HG03571 (cell line): ENCODE measurements at regions not wholly inside any gene's neighbourhood (a gene's known extent, or its start where the extent isn't known, plus 50 kb on each side); places are given as distances from the start of the nearest gene placed in this dataset.

Experiments
- ATAC-seq: cut with Tn5 transposase; IDR thresholded peaks from one replicate; pipeline ENCODE4 v1.9.1; 2021; ENCODE audit not compliant: unreplicated experiment

DNA sequence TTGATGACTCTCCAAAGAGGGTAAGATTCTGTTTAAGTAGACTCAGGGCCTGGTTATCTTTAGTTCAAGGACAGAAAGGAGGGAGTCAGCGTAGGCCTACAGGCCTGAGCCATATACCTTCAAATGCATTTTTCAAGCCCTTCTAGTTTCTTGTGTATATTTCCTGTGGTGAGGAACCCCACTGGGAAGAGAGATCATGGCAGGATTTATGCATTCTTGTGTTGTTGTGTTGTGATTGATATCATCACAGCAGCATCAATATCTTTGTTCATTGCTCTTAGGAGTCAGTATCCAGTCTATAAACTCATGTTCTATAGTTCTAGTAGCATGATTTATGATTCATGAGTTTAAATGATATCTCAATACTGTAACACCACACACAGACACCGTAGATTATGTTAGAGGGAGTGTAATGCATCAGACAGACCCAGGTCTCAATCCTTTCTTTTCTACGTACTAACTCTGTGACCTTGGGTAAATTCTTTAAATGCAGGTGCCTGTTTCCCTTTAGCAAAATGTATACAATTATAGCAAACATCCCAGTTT is 427.5 kb downstream of the PDCD6IP start:
- ATAC-seq: no peak

DNA sequence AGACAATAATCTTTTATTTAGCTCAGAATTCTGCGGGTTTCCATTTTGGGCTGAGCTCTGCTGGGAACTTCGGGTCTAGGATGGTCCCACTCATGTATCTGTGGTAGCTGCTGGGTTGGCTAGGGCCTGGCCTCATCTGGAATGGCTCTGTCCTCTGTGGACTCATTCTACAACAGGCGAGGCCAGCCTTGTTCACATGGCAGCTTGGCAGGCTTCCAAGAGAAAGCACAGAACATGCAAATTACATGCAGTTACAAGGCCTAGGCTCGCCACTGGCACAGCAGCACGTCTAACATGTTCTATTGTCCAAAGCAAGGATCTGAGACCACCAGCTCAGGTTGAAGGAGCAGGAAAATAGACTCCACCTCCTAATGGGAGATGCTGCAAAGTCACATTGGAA is 431.4 kb downstream of the PDCD6IP start:
- ATAC-seq: no peak

DNA sequence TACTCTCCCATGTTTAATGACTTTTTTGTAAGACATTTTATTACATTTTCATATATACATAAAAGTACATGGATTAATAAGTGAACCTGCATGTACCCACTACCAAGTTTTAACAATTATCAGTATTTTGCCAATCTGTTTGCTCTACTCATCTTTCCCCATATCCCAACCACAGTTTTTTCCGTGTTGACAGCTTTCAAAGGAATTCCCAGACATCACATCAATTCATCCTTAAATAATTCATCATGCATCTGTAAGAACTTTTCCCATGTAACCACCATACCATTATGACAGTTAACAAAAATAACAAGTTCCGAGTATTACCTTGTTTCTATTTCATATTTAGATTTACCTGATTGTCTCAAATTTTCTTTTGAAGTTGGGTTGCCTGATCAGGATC is 436.7 kb downstream of the PDCD6IP start:
- no peak for ATAC-seq

DNA sequence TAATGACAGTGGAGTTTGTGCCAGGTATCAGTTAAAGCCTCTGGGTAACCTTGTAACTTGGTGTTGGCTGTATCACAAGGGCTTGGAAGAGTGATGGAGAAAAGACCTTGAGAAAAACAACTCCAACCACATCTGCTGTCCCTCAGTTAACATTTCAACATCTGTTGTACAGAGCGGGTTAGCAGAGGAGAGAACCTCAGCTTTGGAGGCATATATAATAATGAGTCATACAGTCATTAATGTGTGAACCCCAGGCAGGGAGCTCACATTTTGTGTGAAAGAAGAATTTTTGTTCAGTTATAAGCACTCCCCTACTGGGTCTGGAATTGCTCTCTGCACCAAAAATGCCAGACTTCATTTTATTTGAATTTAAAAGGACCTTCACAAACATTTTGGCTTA is 439.5 kb downstream of the PDCD6IP start:
- ATAC-seq: no peak

DNA sequence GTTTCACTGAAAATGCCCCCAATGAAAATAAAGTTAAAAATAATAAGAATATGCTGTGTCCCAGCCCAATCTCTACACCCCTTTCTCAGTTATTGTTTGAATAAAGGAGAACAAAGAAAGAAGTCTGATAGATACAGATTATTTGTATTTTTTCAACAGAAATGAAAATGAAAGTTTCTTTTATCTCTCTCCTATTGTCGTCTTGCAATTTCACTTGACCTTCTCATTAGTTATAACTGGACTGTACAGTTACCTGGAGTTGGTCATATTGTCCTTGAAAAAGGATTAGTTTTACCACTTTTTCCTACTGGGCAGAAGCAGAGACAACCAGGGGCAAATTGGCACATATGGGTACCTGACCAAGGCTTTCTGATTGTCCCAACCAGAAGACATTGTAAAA is 440.0 kb downstream of the PDCD6IP start:
- ATAC-seq: no peak

DNA sequence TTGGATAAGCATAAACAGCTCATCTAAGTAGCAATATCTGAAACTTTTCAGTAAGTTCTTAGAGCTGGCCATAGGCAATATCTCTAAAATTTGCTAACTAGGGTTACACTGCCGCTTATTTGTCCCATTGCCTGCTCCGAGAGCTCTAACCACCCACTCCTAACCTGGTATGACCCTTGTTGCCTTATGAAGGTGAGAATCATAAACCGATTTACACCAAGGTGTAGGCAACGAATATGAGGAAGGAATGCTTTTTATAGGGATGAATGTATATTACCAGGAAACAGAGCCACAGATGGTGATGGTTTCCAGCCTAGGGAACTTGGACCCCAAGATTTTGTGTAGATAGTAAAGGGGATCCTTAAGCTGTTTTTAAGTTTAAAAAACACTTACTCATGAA is 440.9 kb downstream of the PDCD6IP start:
- ATAC-seq: no peak

DNA sequence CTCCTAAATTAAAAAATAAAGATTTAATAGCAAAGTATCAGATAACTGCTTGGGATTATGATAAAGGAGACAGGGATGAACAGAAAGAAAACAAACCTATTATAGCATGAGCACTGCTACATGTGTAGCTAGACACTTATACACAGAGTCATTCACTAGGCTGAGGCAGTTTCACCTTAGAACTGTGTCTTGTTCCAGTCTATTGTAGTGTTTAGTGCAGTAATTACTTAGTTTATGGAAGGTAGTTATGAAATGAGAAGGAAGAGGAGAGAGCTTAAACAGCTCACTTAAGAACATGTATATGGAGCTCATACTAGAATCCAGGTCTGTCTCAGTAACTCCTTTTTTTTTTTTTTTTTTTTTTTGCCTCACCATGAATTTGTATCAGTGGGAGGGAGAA is 441.4 kb downstream of the PDCD6IP start:
- ATAC-seq: no peak

DNA sequence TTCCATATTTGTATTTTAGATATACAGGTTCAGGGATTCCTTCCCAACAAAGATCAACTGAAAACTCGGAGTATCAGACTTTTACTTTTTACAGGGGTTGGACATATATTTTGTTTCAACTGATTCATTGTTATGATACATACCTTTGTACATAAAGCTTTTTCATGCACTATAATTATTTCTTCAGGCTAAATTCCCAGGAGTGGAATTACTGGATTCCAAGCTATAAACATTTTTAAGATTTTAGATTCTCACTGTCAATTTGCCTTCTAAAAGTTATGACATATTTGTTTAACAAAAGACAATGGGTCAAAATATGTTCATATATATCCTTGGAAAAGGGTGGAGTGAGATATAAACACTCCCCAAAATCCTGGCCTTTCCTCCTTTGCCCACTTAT is 449.0 kb downstream of the PDCD6IP start:
- ATAC-seq: no peak

DNA sequence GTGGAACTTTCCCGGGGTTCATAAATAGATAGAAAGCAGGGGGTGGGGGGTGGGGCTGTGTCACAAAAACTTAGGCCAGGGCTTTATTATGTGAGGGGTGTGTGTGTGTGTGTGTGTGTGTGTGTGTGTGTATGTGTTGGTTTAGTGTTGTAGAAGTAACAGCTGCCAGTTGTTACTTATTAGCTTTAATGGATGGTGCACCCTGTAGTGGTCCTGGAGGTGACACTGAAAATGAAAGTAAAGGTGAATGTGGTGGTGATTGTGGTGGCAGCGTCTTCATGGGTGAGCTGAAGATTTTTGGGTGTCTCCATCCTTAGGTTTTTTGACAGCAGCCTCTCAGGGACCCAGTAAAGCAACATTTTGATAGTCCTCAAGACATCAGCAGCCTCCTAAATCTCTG is 449.9 kb downstream of the PDCD6IP start:
- peak; percentile 98 for ATAC-seq

DNA sequence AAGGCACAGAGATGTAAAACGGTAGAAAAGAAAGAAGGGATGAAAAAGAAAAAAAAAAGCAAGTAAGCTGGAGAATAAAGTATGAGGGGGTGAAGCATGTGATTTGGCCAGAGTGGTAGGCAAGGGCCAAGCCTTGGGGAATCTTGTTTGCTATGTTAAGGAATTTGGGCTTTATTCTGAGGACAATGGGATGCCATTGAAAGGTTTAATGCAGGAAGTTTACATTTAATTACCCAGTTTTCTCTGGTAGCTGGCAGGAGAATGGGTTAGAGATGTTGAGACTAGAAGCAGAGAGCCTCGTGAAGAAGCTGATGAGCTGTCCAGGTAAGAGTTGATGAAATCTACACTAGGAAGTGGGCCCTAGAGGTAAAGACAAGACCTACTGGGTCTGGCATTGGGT is 455.9 kb downstream of the PDCD6IP start:
- no peak for ATAC-seq

DNA sequence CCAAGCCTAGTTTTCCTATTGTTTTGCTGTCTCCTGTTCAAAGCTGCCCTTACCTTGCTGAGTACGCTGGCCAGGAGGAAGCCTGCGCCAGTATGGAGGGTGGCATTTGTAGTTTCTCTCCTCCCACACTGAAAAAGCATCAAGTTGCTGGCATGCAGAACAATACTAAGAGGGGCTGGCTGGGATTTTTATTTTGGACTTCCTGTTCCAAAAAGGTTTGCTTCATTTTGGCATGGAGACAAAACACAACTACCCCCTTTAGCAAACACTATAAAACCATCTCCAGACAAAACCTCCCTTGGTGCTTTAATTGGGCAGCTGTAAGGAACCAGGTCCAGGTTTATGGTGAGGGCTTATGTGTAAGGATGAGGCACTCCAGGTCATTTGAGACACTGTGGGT is 457.6 kb downstream of the PDCD6IP start:
- ATAC-seq: no peak

DNA sequence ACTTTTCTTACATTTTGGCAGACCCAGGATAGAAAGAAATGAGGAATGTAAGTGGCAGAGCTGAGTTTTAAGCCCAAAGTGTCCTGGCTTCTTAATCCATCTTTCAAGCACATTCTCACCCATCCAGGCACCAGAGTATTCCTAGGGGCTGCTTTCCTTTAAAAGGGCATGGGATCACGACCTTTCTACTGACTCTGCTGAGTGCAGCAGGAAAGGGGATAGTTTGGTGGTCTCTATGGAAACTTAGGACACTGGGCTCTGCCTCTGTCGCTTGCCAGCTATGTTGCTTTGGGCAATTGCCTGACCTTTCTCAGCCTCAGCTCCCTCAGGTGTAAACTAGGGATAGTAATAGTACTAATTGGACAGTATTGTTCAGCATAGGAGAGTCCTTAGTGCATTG is 458.4 kb downstream of the PDCD6IP start:
- ATAC-seq: no peak

DNA sequence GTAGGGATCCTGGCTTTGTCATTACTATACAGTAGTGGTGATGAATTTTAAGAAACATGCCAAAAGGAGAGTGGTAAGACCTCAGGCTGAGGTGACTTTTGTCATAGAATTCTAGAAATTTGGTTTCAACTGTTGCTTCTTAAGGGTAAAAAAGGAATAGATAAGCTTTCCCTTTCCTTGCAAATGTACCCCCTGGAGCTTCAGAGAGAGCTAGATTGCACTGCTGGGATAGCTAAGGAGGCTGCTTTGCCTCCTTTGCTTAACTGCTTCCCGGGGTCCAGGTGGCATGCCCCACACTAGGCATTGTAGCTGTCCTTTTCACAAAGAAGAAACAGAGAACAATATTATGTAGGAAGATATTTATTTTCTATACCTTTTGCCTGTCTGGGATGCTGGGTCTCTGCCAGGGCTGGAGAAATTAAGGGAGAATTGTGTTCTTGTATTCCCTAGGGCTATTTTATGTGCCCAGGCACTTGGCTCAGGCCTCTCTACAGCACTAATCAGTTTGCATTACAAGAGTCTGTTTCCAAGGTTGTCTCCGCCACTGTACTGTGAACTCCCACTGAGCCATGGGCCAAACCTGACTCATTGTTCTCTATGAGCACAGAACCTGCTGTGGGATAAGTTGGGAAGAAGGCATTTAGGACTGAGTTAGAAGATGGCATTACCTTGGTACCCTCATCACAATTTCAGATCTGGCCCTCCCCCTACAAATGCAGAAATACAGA is 460.0 kb downstream of the PDCD6IP start:
- no peak for ATAC-seq

DNA sequence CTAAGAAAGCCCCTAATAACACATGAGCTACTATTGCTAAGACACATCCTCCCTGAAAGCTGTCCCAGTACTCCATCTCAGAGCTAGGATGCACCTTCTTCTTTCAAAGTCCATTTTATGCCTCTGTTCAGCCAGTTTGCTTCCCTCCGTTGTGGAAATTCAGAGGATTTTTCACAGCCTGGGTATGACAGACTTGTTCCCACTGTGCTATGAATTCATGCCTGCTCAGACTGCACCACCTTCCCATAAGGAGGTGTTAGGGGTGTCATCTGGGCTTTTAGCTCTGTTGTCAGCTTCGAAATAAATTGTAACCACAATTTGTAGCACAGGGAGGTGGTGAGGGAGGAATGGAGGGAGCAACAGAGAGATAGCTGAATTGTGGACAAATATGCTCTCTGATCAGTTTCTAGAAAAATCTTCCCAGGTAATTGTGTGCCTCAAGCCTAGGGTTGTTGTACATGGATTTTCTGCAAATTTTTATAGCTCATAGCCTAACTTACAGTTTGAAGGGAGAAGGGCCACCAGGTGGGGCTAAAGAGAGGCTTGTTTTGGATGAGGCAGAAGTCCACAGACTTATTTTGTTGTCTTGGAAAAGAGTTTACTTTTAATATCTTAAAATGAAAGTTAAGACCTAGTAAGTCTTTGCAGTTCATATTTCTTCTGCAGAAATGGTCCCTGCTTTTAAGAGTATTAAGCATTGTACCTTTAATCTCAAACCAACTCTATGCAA is 462.0 kb downstream of the PDCD6IP start:
- peak; percentile 49 for ATAC-seq

DNA sequence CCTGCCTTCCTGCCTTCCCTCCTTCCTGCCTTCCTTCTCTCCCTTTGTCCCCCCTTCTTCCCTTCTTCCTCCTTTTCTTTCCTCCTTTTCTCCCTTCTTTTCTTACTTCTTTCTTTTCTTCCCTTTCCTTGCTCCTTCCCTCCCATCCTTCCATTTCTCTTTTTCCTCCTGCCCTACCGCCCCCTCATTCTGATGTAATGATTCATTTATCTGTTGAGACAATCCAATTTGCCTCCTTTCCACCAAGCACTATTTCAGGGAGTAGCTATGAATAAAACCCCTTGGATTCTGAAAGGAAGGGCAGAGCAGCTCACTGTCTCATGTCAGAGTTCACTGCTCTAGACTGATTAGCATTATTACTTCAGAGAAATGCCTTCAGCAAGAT is 462.6 kb downstream of the PDCD6IP start:
- no peak for ATAC-seq

DNA sequence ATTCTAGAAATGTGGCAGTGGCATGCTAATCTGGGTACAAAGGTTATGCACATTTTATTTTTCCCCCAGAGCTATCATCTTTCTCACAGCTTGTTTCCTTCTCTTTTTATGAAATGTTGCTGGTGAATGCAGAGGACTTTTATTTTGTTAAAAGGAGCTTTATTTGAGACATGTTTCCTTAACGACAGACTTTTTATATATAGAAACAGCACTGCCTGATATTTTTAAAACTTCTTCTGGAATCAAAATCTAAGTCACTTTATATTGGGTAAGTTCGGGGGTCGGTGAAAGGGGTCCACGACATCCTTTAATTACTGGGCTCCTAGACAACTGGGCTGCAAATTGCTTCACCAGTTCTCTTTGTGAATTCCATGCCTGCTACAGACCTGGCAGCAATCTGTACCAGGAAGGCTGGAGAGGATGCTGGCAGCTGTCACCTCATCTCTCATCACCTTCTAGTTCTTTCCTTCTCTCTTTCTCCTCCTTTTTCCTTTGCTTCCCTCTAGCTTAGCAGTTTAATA is 464.7 kb downstream of the PDCD6IP start:
- no peak for ATAC-seq

DNA sequence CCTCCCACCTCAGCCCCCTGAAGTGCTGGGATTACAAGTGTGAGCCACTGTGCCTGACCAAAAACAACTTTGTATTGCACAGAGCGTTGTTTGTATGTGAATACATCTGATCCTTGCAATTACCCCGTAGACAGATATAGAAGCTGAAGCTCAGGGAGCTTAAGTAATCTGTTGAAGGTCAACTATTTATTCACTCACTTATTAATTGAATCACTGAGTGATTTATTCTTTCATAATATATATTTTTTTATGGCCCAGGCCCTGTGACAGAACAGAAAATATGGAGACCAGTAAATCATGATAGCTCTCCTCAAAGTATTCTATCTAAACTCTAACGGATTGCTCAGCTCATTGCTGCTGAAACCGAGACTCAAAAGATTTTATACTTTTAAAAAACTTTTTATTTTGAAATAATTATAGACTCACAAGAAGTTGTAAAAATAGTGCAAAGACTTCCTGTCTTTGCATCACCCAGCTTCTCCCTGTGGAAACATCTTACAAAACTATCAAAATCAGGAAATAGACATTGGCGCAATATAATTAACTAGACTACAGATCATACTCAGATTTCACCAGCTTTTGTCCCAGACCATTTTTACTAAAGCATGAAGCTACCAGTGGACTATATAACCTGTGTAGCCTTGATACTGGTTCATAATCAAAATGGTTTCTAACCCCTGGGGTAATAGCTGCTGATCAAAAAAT is 466.1 kb downstream of the PDCD6IP start:
- ATAC-seq: no peak

DNA sequence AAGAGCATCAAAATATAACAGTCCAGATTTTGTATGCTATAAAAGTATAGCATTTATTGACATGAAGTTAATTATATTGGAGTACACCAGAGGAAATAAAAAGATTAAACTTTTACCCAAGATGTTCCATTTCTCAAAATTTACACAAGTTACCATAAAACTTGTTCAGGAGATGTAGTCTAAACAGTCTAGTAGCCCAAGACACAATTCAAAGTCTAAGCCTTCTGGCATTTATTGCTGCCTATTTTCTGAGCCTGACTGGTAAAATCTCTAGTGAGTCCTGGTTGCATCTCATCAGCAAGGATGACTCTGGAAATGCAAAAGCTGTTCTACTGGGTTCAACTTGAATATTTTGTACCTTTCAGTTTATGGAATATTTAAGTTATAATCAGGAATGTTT is 468.7 kb downstream of the PDCD6IP start:
- ATAC-seq: no peak

DNA sequence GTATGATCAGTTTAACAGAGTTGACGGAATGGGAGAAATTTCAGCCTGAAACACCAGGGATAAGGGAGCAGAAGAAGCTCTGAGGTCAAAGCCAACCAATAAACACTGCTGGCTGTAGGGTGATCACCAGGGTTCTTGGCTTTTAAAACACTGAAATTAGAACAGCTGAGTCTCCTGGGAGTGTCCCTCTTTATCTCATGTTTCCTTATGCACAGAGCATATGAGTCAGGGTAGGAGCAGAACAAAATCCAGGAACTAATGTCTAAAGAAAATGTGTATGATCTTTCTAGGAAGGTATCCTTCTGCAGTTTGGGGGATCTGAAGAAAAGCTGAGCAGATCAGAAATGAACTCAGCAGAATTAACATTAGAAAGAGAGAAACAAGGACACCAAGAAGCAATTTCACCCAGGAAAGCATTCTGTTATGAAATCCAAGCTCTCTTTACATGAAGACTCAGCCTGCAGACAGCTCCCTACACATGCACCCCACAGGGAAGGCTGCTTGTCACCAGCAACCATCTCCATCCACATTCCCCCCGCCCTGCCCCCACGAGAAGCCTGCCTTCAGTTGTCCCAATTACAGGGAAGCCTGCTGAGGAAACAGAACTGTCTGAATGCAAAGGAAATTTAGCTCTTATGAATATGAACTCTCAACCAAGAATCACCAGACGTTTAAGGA is 469.7 kb downstream of the PDCD6IP start:
- ATAC-seq: no peak

DNA sequence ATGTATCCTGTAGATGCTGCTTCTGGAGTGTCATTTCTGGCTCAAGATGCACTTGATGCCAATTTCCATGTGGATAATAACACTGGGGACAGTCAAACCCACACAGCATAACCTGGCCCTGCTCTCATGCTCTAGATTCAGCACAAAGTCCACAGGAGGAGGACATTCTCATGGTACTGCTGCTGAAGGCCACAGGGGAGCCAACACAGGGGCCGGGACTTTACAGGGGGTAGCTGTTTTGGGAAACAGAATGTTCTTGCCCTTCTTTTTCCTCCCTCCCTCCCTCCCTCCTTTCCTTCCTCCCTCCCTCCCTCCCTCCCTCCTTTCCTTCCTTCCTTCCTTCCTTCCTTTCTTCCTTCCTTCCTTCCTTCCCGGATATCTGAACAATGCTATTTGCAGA is 477.4 kb downstream of the PDCD6IP start:
- ATAC-seq: no peak

DNA sequence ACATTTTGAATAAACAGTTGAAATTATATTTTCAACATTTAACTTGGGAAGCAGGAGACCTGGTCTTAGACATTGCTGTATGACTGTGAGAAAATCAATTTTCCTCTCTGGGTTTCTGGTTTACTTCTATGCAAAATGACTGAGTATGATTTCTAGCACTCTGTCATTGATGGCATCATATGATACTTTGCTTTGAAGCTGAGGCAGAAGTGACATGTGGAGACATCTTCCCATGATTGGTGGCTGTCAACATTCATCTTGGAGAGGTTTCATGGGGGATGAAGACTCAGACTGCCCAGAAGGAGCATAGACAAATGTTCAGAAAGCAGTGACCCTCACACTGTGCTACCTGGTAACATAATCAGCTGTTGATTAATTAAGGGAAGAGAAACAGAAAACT is 477.9 kb downstream of the PDCD6IP start:
- ATAC-seq: no peak
